ENCODE measurements at regions not wholly inside any gene's neighbourhood (a gene's known extent, or its start where the extent isn't known, plus 50 kb on each side); places are given as distances from the start of the nearest gene placed in this dataset.

- no peak for DNase-seq (ENCODE audit: low read depth in 3 of 3)
Observed at GRCh38 chr2:129233751-129234406, 745.6 kb upstream of the RAB6C start.

- DNase-seq (ENCODE audit: low read depth in 3 of 3): no peak
Observed at GRCh38 chr2:129236601-129237000, 742.9 kb upstream of the RAB6C start.

- no peak for DNase-seq (ENCODE audit: low read depth in 3 of 3)
Observed at GRCh38 chr2:129237966-129238725, 741.3 kb upstream of the RAB6C start.

GRCh38 chr2:129239141-129239540 is 740.3 kb upstream of the RAB6C start:
- no peak for DNase-seq (ENCODE audit: low read depth in 3 of 3)

- DNase-seq (ENCODE audit: low read depth in 3 of 3): no peak
Observed at GRCh38 chr2:129240061-129240460, 739.4 kb upstream of the RAB6C start.

GRCh38 chr2:129242269-129242668 is 737.2 kb upstream of the RAB6C start:
- DNase-seq (ENCODE audit: low read depth in 3 of 3): no peak

GRCh38 chr2:129247751-129248150 is 731.7 kb upstream of the RAB6C start:
- no peak for DNase-seq (ENCODE audit: low read depth in 3 of 3)

- no peak for DNase-seq (ENCODE audit: low read depth in 3 of 3)
Observed at GRCh38 chr2:129248198-129248597, 731.3 kb upstream of the RAB6C start.

GRCh38 chr2:129252781-129253460 is 726.5 kb upstream of the RAB6C start:
- no peak for DNase-seq (ENCODE audit: low read depth in 3 of 3)

- no peak for DNase-seq (ENCODE audit: low read depth in 3 of 3)
Observed at GRCh38 chr2:129253461-129253812, 726.0 kb upstream of the RAB6C start.

- no peak for DNase-seq (ENCODE audit: low read depth in 3 of 3)
Observed at GRCh38 chr2:129254718-129255117, 724.7 kb upstream of the RAB6C start.

- DNase-seq (ENCODE audit: low read depth in 3 of 3): no peak
Observed at GRCh38 chr2:129255610-129256313, 723.7 kb upstream of the RAB6C start.

- no peak for DNase-seq (ENCODE audit: low read depth in 3 of 3)
Observed at GRCh38 chr2:129256642-129257041, 722.8 kb upstream of the RAB6C start.

GRCh38 chr2:129262934-129263333 is 716.5 kb upstream of the RAB6C start:
- DNase-seq (ENCODE audit: low read depth in 3 of 3): no peak

GRCh38 chr2:129263939-129264338 is 715.5 kb upstream of the RAB6C start:
- DNase-seq (ENCODE audit: low read depth in 3 of 3): no peak

- no peak for DNase-seq (ENCODE audit: low read depth in 3 of 3)
Observed at GRCh38 chr2:129267559-129267958, 711.9 kb upstream of the RAB6C start.

GRCh38 chr2:129273266-129274037 is 706.0 kb upstream of the RAB6C start:
- no peak for DNase-seq (ENCODE audit: low read depth in 3 of 3)

GRCh38 chr2:129274038-129274415 is 705.4 kb upstream of the RAB6C start:
- no peak for DNase-seq (ENCODE audit: low read depth in 3 of 3)

- DNase-seq (ENCODE audit: low read depth in 3 of 3): no peak
Observed at GRCh38 chr2:129274918-129275317, 704.5 kb upstream of the RAB6C start.

- DNase-seq (ENCODE audit: low read depth in 3 of 3): no peak
Observed at GRCh38 chr2:129275706-129276105, 703.8 kb upstream of the RAB6C start.

- DNase-seq (ENCODE audit: low read depth in 3 of 3): no peak
Observed at GRCh38 chr2:129276978-129277584, 702.4 kb upstream of the RAB6C start.
